ENCODE measurements at regions not wholly inside any gene's neighbourhood (a gene's known extent, or its start where the extent isn't known, plus 50 kb on each side); places are given as distances from the start of the nearest gene placed in this dataset.

- DNase-seq (ENCODE audit: low read depth, low spot score) = no peak
- Mint-ChIP-seq H3K4me3 (no peak overlapping the region), H3K27ac (ENCODE audit: unreplicated experiment) (no peak overlapping the region), H3K4me1 (no peaks in the 10 kb centered on the region), H3K36me3 (ENCODE audit: low read depth) (peaks cover 5% of the 10 kb centered on the region), H3K27me3 (ENCODE audit: low read depth) (no peaks in the 10 kb centered on the region), H3K9me3 (peaks cover 4% of the 10 kb centered on the region)
- TF ChIP-seq, protein P1, sequence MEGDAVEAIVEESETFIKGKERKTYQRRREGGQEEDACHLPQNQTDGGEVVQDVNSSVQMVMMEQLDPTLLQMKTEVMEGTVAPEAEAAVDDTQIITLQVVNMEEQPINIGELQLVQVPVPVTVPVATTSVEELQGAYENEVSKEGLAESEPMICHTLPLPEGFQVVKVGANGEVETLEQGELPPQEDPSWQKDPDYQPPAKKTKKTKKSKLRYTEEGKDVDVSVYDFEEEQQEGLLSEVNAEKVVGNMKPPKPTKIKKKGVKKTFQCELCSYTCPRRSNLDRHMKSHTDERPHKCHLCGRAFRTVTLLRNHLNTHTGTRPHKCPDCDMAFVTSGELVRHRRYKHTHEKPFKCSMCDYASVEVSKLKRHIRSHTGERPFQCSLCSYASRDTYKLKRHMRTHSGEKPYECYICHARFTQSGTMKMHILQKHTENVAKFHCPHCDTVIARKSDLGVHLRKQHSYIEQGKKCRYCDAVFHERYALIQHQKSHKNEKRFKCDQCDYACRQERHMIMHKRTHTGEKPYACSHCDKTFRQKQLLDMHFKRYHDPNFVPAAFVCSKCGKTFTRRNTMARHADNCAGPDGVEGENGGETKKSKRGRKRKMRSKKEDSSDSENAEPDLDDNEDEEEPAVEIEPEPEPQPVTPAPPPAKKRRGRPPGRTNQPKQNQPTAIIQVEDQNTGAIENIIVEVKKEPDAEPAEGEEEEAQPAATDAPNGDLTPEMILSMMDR (conservative IDR thresholded peaks at IDR 0.05) = no peak
Measured at GRCh38 chr6:155993240-155993639, 537.6 kb upstream of the NOX3 start.

- no peaks in the 10 kb centered on the region for H3K9me3 Mint-ChIP-seq
- TF ChIP-seq, protein P1 (conservative IDR thresholded peaks at IDR 0.05) = no peak
- H3K36me3 Mint-ChIP-seq (ENCODE audit: low read depth) = no peaks in the 10 kb centered on the region
- H3K27ac Mint-ChIP-seq (ENCODE audit: unreplicated experiment) = no peak overlapping the region
- no peaks in the 10 kb centered on the region for H3K27me3 Mint-ChIP-seq (ENCODE audit: low read depth)
- peaks cover 10% of the 10 kb centered on the region for H3K4me1 Mint-ChIP-seq
- H3K4me3 Mint-ChIP-seq = no peak overlapping the region
- no peak for DNase-seq (ENCODE audit: low read depth, low spot score)
Measured at GRCh38 chr6:155985660-155986138, 530.1 kb upstream of the NOX3 start.

- no peak overlapping the region for H3K4me3 Mint-ChIP-seq
- no peaks in the 10 kb centered on the region for H3K9me3 Mint-ChIP-seq
- H3K27ac Mint-ChIP-seq (ENCODE audit: unreplicated experiment) = no peak overlapping the region
- no peaks in the 10 kb centered on the region for H3K27me3 Mint-ChIP-seq (ENCODE audit: low read depth)
- TF ChIP-seq, protein P1 (conservative IDR thresholded peaks at IDR 0.05) = no peak
- peaks cover 6% of the 10 kb centered on the region for H3K4me1 Mint-ChIP-seq
- no peaks in the 10 kb centered on the region for H3K36me3 Mint-ChIP-seq (ENCODE audit: low read depth)
- no peak for DNase-seq (ENCODE audit: low read depth, low spot score)
Measured at GRCh38 chr6:155980768-155981079, 525.1 kb upstream of the NOX3 start.

- Mint-ChIP-seq H3K9me3 (no peaks in the 10 kb centered on the region), H3K4me1 (peaks cover 6% of the 10 kb centered on the region), H3K36me3 (ENCODE audit: low read depth) (no peaks in the 10 kb centered on the region), H3K4me3 (no peak overlapping the region), H3K27me3 (ENCODE audit: low read depth) (no peaks in the 10 kb centered on the region), H3K27ac (ENCODE audit: unreplicated experiment) (no peak overlapping the region)
- TF ChIP-seq, protein P1 (conservative IDR thresholded peaks at IDR 0.05) = no peak
- no peak for DNase-seq (ENCODE audit: low read depth, low spot score)
Measured at GRCh38 chr6:155980014-155980767, 524.6 kb upstream of the NOX3 start.

- H3K36me3 Mint-ChIP-seq (ENCODE audit: low read depth) = no peaks in the 10 kb centered on the region
Measured at GRCh38 chr6:155975506-155975905, 519.9 kb upstream of the NOX3 start.

More at GRCh38 chr6:155975506-155975905, 519.9 kb upstream of the NOX3 start:
- TF ChIP-seq, protein P1 (conservative IDR thresholded peaks at IDR 0.05) = no peak
- no peaks in the 10 kb centered on the region for H3K9me3 Mint-ChIP-seq
- H3K27ac Mint-ChIP-seq (ENCODE audit: unreplicated experiment) = no peak overlapping the region
- no peak overlapping the region for H3K4me3 Mint-ChIP-seq
- no peak for DNase-seq (ENCODE audit: low read depth, low spot score)
- H3K4me1 Mint-ChIP-seq = peaks cover 16% of the 10 kb centered on the region
- no peaks in the 10 kb centered on the region for H3K27me3 Mint-ChIP-seq (ENCODE audit: low read depth)
